IPS-NIHi11 (cell line): ENCODE measurements at regions not wholly inside any gene's neighbourhood (a gene's known extent, or its start where the extent isn't known, plus 50 kb on each side); places are given as distances from the start of the nearest gene placed in this dataset.
A peak's percentile ranks its signal among the peaks of the same experiment; 100 is the strongest.

Experiments used
- DNase-seq: peaks from one replicate; pipeline ENCODE4 v3.0.0; 2012; ENCODE audit warnings: mixed read lengths, low spot score

- no peak for DNase-seq
Observed at GRCh38 chr13:106382534-106382933, 152.9 kb downstream of the EFNB2 start.

GRCh38 chr13:106381091-106381490 lies 154.4 kb downstream of the EFNB2 start:
- peak; percentile 30 for DNase-seq

- no peak for DNase-seq
Observed at GRCh38 chr13:106377931-106378662, 157.4 kb downstream of the EFNB2 start.

GRCh38 chr13:106377341-106377740 lies 158.1 kb downstream of the EFNB2 start:
- no peak for DNase-seq

GRCh38 chr13:106376401-106377112 lies 158.9 kb downstream of the EFNB2 start:
- no peak for DNase-seq

GRCh38 chr13:106375085-106375484 lies 160.4 kb downstream of the EFNB2 start:
- no peak for DNase-seq

GRCh38 chr13:106374631-106375030 lies 160.8 kb downstream of the EFNB2 start:
- DNase-seq = no peak

GRCh38 chr13:106373989-106374572 lies 161.4 kb downstream of the EFNB2 start:
- DNase-seq = no peak

- DNase-seq = no peak
Observed at GRCh38 chr13:106373304-106373988, 162.0 kb downstream of the EFNB2 start.

- DNase-seq = no peak
Observed at GRCh38 chr13:106372199-106373155, 163.0 kb downstream of the EFNB2 start.

- DNase-seq = no peak
Observed at GRCh38 chr13:106371024-106371423, 164.4 kb downstream of the EFNB2 start.

GRCh38 chr13:106369858-106370257 lies 165.6 kb downstream of the EFNB2 start:
- DNase-seq = no peak

GRCh38 chr13:106369091-106369490 lies 166.4 kb downstream of the EFNB2 start:
- no peak for DNase-seq

- no peak for DNase-seq
Observed at GRCh38 chr13:106367361-106367971, 168.0 kb downstream of the EFNB2 start.

- no peak for DNase-seq
Observed at GRCh38 chr13:106362707-106363106, 172.8 kb downstream of the EFNB2 start.

- no peak for DNase-seq
Observed at GRCh38 chr13:106361621-106362020, 173.8 kb downstream of the EFNB2 start.

- no peak for DNase-seq
Observed at GRCh38 chr13:106357198-106357597, 178.3 kb downstream of the EFNB2 start.

GRCh38 chr13:106355866-106356265 lies 179.6 kb downstream of the EFNB2 start:
- no peak for DNase-seq

- no peak for DNase-seq
Observed at GRCh38 chr13:106354961-106355360, 180.5 kb downstream of the EFNB2 start.

- DNase-seq = no peak
Observed at GRCh38 chr13:106352850-106353249, 182.6 kb downstream of the EFNB2 start.

- DNase-seq = no peak
Observed at GRCh38 chr13:106351251-106351650, 184.2 kb downstream of the EFNB2 start.
